SKM-1 treated with dmso at 0.1 percent for 144 hours (cell line): ENCODE measurements at regions not wholly inside any gene's neighbourhood (a gene's known extent, or its start where the extent isn't known, plus 50 kb on each side); places are given as distances from the start of the nearest gene placed in this dataset.

Source experiments
- DNase-seq: peaks from one replicate; lab custom pipeline; 2025; ENCODE audit not compliant: unreplicated experiment; lab: John Stamatoyannopoulos, UW

DNA sequence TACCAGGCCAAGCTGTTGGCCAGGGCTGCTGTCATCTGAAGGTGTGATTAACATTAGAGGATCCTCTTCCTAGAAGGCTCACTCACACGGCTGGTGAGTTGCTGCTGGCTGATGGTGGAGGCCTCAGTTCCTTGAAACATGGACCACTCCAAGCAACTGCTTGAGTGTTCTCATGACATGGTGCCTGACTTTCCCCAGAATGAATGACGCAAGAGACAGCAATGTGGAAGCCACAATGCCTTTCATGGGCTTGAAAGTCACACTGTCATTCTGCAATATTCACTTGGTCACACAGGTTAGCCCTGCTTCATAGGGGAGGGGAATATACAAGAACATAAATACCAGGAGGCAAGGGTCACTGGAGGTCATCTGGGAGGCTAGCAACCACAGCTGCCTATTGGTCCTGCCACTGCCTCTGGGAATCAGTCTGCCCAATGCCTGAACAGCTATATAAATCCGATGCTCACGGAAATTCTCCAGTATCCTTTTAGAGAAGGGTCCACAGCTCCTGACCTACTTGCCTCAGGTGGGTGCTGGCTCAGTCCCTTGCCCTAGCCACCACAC is 97.1 kb upstream of the MAML3 start:
- peak; percentile 39 for DNase-seq

DNA sequence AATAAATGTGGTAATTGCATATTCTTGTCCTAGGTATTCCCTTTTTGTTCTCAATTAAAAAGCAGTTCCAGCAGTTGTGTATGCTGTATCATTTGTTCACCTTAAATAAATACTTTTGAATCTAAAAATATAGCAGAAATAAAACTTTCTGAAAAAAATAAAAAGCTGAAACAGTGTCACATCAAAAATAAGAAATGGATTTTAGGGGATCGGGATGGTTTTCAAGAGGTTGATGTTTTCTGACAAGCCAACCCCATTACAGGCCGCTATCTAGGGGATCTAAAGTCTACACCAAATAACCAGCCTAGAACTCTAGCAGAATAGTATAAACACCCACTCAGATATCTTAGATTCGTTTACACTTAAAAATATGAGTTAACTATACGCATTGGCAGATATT is 95.4 kb upstream of the MAML3 start:
- no peak for DNase-seq

DNA sequence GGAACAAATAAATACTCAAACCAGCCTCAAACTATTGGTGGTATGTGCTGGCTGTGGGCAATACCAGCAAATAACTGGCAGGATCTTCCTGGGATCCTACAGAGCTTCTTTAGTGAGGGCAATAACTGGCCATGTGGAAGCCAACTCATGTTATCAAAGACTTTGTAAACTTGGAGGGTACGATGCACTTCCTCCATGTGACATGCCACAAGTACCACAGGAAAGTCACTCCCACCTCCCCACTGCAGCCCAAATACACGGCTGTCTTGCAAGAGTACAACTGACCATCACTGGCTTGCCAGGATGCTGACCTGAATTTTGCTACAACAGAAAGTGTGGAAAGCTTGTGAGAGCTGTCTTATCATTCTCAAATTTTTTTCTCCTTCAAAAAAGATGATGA is 93.3 kb upstream of the MAML3 start:
- DNase-seq, result no peak

DNA sequence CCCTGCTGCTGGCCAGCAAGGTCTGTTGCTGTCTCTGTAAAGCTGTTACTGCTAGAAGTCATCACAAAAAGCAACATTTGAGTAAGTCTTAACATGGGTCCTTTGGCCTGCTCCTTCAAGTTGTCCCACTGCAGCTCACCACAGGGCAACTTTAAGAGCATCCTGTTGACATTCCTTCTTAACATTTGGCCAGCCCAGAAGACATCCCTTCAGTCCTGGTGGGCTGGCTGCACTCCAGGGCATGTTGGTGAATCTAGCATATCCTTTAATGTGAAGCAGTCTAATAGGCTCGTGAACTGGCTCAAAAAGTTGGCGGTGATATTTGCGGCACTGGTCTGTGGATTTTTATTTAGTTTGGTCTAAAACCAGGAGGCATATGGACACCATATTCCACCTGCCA is 92.2 kb upstream of the MAML3 start:
- no peak for DNase-seq

DNA sequence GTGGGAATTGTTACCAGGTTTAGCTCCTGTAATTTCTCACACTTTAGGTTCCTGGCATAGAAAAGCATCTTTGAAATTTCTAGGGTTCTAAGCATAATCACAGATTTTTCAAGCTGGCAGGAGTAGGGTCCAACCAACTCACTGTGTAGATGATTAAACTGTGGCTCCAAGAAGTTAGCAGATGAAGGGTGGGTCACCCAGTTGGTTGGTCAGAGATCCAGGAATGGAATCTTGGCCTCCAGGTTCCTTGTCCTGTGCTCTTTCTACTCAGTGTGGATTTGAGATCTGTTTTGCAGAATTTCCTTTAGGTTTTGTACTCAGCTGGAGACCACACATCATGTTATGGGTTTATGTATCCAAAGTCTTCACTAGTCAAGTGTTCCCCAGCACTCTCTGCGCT is 90.3 kb upstream of the MAML3 start:
- no peak for DNase-seq

DNA sequence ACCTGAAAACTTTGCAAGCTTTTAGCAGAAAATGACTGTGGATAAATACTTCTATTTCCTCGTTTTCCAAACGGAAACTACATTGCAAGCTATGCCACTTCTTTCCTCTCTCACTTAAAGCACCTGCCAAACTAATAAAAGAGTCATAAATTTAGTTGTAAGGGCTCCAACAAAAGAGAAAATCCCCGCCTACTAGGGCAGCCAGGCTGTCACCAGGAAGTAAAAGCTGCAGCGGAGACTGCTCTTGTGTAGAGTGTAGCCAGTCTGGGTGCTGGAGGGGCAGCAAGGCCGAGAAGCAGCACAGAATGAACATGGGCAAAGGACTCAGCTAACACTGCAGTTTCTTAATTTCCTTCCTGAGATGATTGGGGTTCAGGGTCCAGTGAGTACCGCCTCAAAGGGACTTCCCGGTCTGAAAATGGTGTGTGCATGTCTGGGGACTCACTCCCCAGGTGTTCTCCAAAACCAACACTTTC is 89.3 kb upstream of the MAML3 start:
- peak; percentile 30 for DNase-seq

DNA sequence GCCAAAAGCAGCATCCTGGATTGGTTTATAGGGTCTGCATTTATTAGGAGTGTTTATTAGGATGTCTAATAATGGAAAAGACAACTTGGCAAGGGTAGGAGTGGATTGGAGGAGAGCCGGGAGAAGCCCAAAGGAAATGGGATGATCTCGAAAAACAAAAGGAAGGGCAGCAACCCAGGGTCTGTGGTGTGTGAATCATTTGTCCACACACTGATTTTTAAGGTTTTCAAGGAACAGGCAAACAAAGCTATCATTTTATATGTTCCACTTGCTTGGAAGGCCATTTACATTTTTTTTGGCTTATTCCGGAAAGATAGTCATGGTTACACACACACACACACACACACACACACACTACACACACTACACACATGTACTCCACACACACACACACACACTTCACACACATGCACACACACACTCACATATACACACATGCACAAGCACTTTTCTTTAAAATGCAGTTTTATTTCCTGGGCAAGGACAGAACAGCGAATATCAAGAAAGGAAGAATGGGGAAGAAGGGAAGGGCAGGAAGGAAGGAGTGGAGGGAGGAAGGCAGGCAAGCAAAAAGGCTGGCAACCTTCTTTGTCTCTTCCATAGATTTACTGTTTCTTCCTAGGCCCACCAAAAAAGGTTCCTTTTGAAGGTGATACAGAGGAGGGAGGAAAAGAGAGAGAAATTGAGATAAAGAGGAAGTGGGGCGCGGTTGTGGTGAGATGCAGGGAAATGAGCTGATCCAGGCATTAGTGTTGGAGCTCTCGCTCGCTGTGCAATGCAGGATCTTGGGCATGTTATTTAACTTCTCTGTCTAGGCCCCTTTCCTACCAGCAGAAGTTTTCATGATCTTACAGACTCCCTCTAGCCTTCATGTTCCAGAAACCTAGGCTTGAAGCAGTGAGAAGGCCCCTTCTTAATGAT is 88.6 kb upstream of the MAML3 start:
- peak; percentile 86 for DNase-seq

DNA sequence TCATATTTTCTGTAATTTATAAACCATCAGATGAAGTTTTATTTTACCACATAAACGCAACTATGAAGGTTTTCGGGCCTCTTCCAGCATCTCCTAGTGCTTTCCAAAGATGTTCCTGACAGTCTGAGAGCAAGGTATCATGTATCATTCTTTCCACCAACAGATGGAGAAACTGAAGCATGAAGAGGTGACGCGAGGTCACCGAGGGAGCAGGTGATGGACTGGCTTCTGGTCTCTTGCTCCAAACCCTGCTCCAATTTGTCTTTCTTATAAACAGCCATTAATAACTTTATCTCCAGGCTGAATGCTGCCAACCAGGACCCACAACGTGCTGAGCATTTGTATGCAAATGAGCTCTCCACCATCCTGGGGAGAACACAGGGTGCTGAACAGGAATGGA is 86.3 kb upstream of the MAML3 start:
- DNase-seq, result no peak

DNA sequence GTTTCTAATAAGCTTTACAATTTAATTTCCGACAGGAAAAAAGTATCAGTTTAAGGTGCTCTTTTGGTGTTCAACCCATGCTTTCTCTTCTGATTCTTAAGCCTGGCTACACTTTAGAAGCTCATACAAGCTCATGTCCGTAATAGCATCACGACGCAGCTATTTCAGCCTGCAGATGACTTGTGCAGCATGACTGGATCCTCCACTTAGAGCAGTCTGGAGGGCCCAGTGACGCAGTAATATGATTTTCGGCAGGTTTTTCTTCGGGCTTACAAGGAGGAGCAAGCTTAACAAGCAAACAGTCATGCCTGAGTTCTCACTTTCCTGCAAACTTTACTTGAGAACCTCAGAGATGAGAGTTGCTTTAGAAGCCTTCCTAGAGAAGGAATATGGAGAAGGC is 85.3 kb upstream of the MAML3 start:
- DNase-seq, result no peak

DNA sequence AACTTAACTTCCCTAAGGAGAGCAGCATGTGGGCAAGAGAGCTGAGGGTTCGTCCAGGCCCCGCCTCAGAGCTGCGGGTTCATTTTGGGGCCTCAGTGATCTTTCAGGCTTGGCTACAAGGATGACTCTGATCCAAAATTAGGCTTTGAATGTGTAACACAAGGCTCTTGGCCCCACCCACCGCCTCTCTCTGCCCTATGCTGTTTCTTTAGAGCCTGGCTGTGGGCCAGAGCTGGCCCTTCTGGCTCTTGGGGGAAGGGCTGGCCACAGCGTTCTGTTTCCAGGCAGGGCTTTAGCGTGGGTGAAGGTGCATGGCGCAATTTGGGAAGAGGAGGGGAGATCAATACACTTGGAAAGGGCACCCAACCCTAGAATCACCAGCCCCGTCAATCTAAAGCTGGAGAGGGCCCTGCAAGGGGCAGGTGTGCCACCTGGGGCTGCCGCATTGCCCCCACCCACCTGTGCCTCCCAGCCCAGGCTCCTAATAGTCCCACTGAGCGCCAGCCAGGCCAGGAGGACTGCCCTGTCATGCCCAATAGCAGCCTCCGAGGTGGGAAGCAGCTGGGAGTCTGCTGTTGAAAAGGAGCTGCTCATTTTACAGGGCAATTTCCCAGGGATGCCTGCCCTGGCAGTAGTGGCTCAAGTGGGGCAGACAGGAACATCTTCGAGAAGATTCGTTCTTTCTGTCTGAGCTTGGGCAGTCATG is 84.5 kb upstream of the MAML3 start:
- DNase-seq, result peak; percentile 86

DNA sequence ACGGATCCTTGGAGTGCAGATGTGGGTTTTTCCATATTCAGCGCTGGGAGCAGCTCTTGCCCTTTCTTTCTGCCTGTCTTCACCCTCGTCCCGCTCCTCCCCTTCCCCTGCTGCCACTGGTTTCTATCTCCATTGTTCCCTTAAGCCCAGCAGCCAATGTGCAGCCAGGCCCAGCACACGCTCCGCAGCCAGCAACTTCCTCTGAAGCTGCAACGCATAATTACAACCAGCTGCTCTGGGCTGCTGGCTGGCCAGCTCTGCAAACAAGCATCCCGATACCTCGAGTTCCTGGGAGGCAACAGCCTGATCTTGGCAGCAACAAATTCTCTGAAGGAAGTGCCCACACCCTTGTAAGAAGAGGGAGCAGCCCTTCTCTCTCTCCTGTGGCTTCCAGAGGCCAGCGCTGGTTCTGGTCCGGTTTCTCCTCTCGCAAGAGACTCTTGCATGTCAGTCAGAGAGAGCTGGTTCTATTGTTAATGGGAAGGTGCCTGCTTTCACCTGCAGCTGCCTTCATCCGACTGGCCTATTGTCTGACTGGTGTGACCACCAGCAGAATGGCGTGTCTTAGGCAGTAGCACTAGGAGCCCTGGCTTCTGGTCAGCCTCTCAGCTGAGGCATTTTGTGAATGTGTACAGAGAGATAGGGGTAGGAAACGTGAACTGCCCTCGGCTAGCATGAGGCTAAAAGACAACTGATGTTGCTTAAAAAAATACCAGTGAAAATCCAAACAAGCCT is 83.8 kb upstream of the MAML3 start:
- peak; percentile 78 for DNase-seq

DNA sequence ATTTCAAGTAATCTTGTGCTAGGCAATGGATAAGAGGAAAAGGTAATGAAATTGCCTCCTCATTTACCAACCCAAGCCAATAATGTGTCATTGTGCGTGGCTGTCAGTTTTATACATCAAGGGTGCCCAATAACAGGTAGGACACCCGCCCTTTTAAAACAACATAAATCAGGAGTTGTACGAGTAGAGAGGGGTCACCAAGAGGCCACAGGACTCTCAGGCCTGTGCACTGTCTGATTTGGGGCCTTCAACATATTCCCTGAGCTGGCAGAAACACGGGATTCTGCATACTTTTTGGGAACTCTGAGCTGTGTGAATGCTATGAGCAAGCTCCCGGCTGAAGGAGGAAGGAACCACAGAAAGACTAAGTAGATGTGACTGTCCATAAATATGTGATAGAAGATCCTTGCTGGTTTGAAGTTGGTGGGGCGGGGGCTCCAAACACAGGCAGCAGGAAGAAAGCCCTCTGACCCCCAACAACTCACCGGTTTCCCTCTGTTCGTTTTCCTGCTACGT is 82.7 kb upstream of the MAML3 start:
- no peak for DNase-seq

DNA sequence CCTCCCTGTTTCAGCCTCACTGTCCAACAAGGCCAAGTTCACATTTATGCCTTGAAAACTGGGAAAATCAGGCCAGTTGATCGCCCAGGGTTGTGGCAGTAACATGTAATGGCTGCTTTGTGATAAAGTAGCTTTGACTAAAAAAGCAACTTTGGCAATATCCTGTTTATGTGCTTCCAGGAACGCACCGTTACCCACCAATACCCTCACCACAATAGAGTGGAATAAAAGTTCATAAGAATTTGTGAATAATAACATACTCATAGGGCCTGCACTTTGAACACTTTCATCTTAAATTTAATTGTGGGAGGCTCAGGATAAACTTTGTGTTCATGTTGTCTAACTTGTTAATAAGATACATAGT is 80.7 kb upstream of the MAML3 start:
- no peak for DNase-seq

DNA sequence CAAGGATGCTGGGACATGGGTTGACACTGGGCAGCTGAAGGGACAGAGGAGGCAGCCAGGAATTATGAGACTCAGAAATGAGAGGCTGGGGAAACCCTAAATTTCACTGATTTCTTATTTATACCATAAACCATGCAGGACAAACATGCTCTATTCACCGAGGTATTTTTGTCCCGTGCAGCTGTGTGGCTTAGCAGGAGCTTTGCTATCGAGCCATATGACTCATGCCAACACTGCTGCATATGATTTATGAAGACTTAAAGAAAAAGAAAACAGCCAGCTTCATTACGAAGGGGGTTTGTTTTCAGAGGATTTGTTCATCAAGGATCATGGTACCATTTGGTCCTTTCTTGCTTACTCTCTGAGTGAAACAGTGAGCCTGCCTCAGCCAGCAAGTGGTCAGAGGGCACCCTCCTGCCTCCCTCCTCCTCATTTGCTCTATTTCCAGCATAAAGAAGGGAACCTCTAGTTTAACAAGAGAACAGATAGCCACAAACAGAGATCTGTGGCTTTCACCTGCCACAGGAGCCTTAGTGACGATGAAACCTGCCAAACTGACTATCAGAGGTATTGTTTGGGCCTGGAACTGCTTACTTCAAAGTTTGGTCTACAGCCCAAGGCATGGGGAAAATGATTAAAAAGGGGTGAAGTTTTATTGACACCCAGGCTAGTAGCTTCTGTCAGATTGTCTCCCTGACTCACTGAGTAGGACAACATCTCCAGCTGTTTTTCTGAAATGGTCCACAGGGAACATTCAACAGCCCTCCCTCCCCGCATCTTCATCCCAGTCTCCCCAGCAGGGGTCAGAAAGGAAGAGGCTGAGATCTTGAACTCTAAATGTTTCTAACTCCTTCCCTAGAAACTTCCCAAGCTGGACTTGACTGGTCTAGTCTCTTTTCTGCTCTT is 80.1 kb upstream of the MAML3 start:
- DNase-seq, result no peak

DNA sequence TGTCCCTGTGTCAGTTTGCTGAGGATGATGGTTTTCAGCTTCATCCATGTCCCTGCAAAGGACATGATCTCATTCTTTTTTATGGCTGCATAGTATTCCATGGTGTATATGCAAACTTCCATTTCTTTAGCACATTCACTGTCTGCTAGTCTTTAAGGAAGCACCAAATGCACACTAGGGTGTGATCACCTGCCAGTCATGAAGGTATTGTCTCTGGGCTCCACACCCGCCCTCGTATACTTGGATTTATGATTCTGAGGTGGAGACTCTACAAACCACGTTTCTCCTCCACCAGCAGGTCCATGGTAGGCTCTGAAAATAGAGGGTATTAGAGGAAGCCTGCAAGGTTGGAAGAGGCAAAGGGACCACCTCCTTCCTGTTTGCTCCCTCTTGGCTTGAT is 75.9 kb upstream of the MAML3 start:
- DNase-seq, result no peak

DNA sequence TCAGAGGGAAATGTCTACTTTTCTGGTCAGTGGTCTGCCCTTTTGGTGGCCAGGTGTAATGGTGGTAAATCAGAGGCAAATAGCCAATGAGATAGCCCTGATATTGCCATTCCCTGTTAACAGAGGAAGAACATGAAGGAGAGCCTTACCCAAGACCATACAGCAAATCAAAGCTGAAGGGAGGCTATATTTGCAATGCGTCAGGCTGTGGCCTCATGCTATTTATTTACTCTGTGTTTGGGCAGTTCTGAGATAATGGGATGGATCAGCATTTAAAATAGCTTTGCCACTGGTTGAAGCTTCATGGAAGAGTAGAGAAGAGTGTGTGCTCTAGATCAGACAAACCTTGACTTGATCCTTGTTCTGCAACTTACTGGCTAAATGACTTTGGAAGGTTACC is 73.3 kb upstream of the MAML3 start:
- no peak for DNase-seq

DNA sequence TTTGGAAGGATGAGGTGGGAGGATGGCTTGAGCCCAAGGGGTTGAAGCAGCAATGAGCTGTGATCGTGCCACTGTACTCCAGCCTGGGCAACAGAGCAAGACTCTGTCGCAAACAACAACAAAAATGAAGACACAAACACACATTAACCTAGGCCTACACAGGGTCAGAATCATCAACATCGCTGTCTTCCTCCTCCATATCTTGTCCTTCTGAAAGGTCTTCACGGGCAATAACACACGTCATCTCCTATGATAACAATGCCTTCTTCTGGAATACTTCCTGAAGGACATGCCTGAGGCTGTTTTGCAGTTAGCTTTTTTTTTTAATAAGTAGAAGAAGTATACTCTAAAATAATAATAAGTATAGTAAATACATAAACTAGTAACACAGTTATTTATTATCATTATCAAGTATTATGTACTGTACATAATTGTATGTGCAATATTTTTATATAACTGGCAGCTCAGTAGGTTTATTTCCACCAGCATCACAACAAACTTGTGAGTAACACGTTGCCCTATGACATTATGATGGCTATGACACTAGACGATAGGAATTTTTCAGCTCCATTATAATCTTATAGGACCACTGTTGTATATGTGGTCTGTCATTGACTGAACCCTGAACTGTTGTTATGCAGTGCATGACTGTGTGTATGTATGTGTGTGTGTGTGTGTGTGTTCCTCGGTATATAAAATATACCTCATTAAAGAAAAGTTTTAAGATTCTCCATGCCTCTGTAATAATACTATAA is 69.2 kb upstream of the MAML3 start:
- no peak for DNase-seq

DNA sequence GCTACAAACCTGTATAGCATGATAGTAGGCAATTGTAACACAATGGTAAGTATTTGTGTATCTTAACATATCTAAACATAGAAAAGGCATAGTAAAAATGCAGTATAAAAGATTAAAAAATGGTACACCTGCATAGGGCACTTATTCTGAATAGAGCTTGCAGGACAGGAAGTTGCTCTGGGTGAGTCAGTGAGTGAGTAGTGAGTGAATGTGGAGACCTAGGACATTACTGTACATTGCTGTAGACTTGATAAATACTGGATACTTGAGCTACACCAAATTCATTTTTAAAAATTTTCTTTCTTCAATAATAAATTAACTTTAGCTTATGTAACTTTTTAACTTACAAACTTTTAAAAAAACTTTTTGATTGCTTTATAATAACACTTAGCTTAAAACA is 68.2 kb upstream of the MAML3 start:
- DNase-seq, result no peak

DNA sequence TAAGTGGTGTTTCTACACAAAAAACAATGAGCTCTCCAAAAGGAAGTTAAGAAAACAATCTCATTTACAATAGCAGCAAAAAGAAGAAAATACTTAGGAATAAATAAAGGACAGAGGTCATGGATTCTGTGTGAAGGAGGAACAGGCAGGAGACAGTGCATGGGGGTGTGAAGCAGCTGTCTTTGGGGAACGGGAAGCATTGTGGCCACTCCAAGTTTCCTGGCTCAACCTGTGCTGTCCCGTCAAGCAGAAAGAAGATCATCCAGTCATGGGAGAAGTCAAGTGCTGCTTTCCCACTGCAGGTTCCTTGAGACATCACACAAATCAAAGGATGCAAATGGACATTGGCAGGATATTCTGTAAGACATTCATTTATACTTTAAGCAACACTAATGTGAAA is 66.1 kb upstream of the MAML3 start:
- no peak for DNase-seq
